GM12873 (cell line): ENCODE measurements at regions not wholly inside any gene's neighbourhood (a gene's known extent, or its start where the extent isn't known, plus 50 kb on each side); places are given as distances from the start of the nearest gene placed in this dataset.

ENCODE experiments used
- TF ChIP-seq, protein P1 (sequence below): IDR thresholded peaks from 2 replicates; pipeline ENCODE4 v1.5.1; 2012; ENCODE audit warnings: low read depth, mild to moderate bottlenecking, moderate library complexity, low read length, control low read depth; ENCODE audit not compliant: insufficient read depth; ENCODE audit errors: missing control alignments

DNA sequence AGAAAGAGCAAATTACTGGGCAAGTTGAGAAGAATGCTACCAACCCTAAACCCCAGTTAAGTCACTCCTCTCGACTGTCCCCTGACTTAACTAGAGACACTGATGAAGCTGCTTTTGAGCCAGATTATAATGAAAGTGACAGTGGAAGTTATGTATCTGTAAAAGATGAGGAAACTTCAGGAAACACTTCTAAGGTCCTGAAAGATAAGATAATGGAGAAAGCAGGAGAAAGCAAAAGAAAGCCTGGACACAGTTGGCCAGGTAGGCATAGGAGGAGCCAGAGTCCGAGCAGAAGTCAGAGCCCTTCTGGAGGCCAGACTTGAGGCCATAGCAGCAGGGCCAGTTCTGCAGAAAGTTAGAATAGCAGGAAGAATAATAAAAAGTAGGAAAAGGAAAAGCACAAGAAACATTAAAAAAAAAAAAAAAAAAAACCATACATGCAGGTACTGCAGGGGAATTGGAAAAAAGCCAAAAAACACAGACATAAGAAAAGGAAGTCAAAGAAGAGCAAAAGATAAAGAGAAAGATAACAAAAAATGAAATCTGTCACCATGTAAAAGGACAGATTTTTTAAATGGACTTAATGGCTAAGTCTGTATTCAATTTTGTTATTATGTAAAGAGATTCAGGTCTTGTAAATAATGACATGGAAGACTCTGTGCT, 101.0 kb upstream of the KCNMA1 start:
- TF ChIP-seq, protein P1, sequence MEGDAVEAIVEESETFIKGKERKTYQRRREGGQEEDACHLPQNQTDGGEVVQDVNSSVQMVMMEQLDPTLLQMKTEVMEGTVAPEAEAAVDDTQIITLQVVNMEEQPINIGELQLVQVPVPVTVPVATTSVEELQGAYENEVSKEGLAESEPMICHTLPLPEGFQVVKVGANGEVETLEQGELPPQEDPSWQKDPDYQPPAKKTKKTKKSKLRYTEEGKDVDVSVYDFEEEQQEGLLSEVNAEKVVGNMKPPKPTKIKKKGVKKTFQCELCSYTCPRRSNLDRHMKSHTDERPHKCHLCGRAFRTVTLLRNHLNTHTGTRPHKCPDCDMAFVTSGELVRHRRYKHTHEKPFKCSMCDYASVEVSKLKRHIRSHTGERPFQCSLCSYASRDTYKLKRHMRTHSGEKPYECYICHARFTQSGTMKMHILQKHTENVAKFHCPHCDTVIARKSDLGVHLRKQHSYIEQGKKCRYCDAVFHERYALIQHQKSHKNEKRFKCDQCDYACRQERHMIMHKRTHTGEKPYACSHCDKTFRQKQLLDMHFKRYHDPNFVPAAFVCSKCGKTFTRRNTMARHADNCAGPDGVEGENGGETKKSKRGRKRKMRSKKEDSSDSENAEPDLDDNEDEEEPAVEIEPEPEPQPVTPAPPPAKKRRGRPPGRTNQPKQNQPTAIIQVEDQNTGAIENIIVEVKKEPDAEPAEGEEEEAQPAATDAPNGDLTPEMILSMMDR: no peak

GRCh38 chr10:77737608-77738007, 100.0 kb upstream of the KCNMA1 start:
- TF ChIP-seq, protein P1: no peak

DNA sequence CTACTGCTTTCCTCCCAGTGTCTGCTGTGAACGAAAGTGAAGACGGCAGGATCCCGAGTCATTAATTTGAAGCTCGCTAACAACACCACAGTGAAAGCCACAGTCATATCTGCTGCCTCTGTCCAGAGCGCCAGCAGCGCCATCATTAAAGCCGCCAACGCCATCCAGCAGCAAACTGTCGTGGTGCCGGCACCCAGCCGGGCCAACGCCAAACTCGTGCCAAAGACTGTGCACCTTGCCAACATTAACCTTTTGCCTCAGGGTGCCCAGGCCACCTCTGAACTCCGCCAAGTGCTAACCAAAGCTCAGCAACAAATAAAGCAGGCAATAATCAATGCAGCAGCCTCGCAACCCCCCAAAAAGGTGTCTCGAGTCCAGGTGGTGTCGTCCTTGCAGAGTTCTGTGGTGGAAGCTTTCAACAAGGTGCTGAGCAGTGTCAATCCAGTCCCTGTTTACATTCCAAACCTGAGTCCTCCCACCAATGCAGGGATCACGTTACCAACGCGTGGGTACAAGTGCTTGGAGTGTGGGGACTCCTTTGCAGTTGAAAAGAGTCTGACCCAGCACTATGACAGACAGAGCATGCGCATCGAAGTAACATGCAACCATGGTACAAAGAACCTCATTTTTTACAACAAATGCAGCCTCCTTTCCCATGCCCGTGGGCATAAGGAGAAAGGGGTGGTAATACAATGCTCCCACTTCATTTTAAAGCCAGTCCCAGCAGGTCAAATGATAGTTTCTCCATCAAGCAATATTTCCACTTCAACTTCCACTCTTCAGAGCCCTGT, 94.8 kb upstream of the KCNMA1 start:
- TF ChIP-seq, protein P1: no peak

DNA sequence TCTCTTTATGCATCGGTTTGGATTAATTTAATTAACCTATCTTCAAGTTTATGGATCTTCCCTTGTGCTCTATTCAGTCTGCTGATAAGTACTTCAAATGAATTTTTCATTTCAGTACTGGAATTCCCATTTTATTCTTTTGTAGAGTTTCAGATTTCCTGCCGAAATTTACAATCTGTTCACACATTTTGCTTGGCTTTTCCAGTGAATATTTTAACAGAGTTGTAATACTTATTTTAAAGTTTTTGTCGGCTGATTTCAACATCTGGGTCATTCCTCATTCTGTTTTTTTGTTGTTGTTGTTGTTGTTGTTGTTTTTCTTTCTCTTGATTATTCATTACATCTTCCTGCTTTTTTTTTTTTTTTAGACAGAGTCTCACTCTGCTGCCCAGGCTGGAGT, 89.9 kb upstream of the KCNMA1 start:
- TF ChIP-seq, protein P1: no peak

DNA sequence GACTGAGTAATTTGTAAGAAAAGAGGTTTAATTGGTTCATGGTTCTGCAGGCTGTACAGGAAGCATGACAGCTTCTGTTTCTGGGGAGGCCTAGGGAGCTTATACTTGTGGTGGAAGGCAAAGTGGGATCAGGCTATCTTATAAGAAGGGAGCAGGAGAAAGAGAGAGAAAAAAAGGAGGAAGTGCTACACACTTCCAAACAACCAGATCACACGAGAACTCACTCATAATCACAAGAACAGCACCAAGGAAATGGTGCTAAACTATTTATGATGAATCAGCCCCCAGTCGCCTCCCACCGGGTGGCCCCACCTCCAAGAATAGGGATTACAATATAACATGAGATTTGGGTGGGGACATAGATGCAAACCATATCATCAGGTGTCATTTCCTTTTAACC, 89.1 kb upstream of the KCNMA1 start:
- TF ChIP-seq, protein P1: no peak

- TF ChIP-seq, protein P1: no peak
Observed at GRCh38 chr10:77726301-77726700, 88.7 kb upstream of the KCNMA1 start.

- TF ChIP-seq, protein P1: no peak
Observed at GRCh38 chr10:77724820-77725219, 87.2 kb upstream of the KCNMA1 start.
